H9 (cell line): ENCODE measurements at regions not wholly inside any gene's neighbourhood (a gene's known extent, or its start where the extent isn't known, plus 50 kb on each side); places are given as distances from the start of the nearest gene placed in this dataset.

Experiments
- DNase-seq: peaks from one replicate; pipeline ENCODE4 v3.0.0-alpha.2; 2017
- H2AFZ ChIP-seq: one replicate; pipeline ENCODE4 v1.6.1; 2013; ENCODE audit warnings: mild to moderate bottlenecking, low read length, control low read depth, moderate library complexity
- H2AK5ac ChIP-seq: 2 replicates; pipeline ENCODE4 v1.6.1; 2013; ENCODE audit warnings: low read length, control low read depth, mixed read lengths; ENCODE audit not compliant: insufficient read length
- H2BK120ac ChIP-seq: one replicate; pipeline ENCODE4 v1.6.1; 2013; ENCODE audit warnings: low read depth, mild to moderate bottlenecking, low read length, control low read depth, inconsistent platforms; ENCODE audit not compliant: poor library complexity, severe bottlenecking
- H2BK12ac ChIP-seq: 2 replicates; pipeline ENCODE4 v1.6.1; 2013; ENCODE audit warnings: low read length, control low read depth, mixed read lengths, low read depth; ENCODE audit not compliant: insufficient read length
- H2BK15ac ChIP-seq: 2 replicates; pipeline ENCODE4 v1.6.1; 2013; ENCODE audit warnings: low read depth, low read length, control low read depth
- H2BK20ac ChIP-seq: one replicate; pipeline ENCODE4 v1.6.1; 2013; ENCODE audit warnings: low read depth, mild to moderate bottlenecking, low read length, control low read depth, inconsistent platforms; ENCODE audit not compliant: poor library complexity, severe bottlenecking
- H2BK5ac ChIP-seq: 2 replicates; pipeline ENCODE4 v1.6.1; 2013; ENCODE audit warnings: low read length, control low read depth, mixed read lengths; ENCODE audit not compliant: insufficient read length
- H3K14ac ChIP-seq: 2 replicates; pipeline ENCODE4 v1.6.1; 2013; ENCODE audit warnings: low read length, control low read depth; ENCODE audit not compliant: insufficient read depth
- H3K18ac ChIP-seq: 2 replicates; pipeline ENCODE4 v1.6.1; 2013; ENCODE audit warnings: low read depth, mild to moderate bottlenecking, mixed read lengths, low read length, control low read depth; ENCODE audit not compliant: insufficient read length
- H3K23ac ChIP-seq: 2 replicates; pipeline ENCODE4 v1.6.1; 2013; ENCODE audit warnings: low read length, control low read depth, mixed read lengths, low read depth; ENCODE audit not compliant: insufficient read length
- H3K23me2 ChIP-seq: 2 replicates; pipeline ENCODE4 v1.6.1; 2013; ENCODE audit warnings: low read depth, mild to moderate bottlenecking, mixed read lengths, low read length, control low read depth; ENCODE audit not compliant: insufficient read length, poor library complexity, severe bottlenecking
- H3K27ac ChIP-seq: 2 replicates; pipeline ENCODE4 v1.5.1; 2013; ENCODE audit warnings: low read length, control low read depth, mixed read lengths, low read depth; ENCODE audit not compliant: insufficient read length
- H3K27me3 ChIP-seq: 2 replicates; pipeline ENCODE4 v1.6.1; 2013; ENCODE audit warnings: low read length, control low read depth, inconsistent platforms; ENCODE audit not compliant: insufficient read depth
- H3K4ac ChIP-seq: 2 replicates; pipeline ENCODE4 v1.6.1; 2013; ENCODE audit warnings: low read depth, mild to moderate bottlenecking, control low read depth, inconsistent platforms, low read length, moderate library complexity
- H3K4me1 ChIP-seq: 2 replicates; pipeline ENCODE4 v1.6.1; 2013; ENCODE audit warnings: low read length, control low read depth, inconsistent platforms; ENCODE audit not compliant: insufficient read depth
- H3K4me2 ChIP-seq: 2 replicates; pipeline ENCODE4 v1.6.1; 2013; ENCODE audit warnings: low read length, control low read depth, mixed read lengths; ENCODE audit not compliant: insufficient read length, insufficient read depth
- H3K56ac ChIP-seq: 2 replicates; pipeline ENCODE4 v1.6.1; 2013; ENCODE audit warnings: low read depth, mild to moderate bottlenecking, mixed read lengths, low read length, control low read depth; ENCODE audit not compliant: insufficient read length
- H3K79me1 ChIP-seq: 2 replicates; pipeline ENCODE4 v1.6.1; 2013; ENCODE audit warnings: low read depth, mild to moderate bottlenecking, moderate library complexity, low read length, control low read depth, inconsistent platforms; ENCODE audit not compliant: insufficient read depth, poor library complexity, severe bottlenecking
- H3K79me2 ChIP-seq: 2 replicates; pipeline ENCODE4 v1.6.1; 2013; ENCODE audit warnings: low read length, control low read depth, inconsistent platforms; ENCODE audit not compliant: insufficient read depth
- H3K9ac ChIP-seq: 2 replicates; pipeline ENCODE4 v1.6.1; 2013; ENCODE audit warnings: low read length, control low read depth, mixed read lengths; ENCODE audit not compliant: insufficient read length; ENCODE audit errors: extremely low read depth
- H3K9me3 ChIP-seq: one replicate; pipeline ENCODE4 v1.6.1; 2013; ENCODE audit warnings: low read depth, low read length, inconsistent platforms; ENCODE audit not compliant: control insufficient read depth
- H3T11ph ChIP-seq: one replicate; pipeline ENCODE4 v1.6.1; 2013; ENCODE audit warnings: mild to moderate bottlenecking, low read length, control low read depth, inconsistent platforms
- H4K20me1 ChIP-seq: one replicate; pipeline ENCODE4 v1.6.1; 2013; ENCODE audit not compliant: control insufficient read depth, insufficient read length, insufficient read depth
- H4K5ac ChIP-seq: 2 replicates; pipeline ENCODE4 v1.6.1; 2013; ENCODE audit warnings: low read depth, mild to moderate bottlenecking, mixed read lengths, low read length, control low read depth; ENCODE audit not compliant: insufficient read length
- H4K8ac ChIP-seq: replicated peaks from 2 replicates; pipeline ENCODE4 v1.6.1; 2013; ENCODE audit warnings: low read length, control low read depth, mixed read lengths, low read depth; ENCODE audit not compliant: insufficient read length
- H4K91ac ChIP-seq: 2 replicates; pipeline ENCODE4 v1.6.1; 2013; ENCODE audit warnings: low read depth, mild to moderate bottlenecking, moderate library complexity, mixed read lengths, low read length, control low read depth; ENCODE audit not compliant: insufficient read length
- H3K27ac Mint-ChIP-seq, 3 experiments: 2 replicates in 2 of 3; 3 replicates in 1 of 3; pipeline ENCODE4 v1.8.0; 2020 to 2021; ENCODE audit warnings: mixed read lengths in 3 of 3, mild to moderate bottlenecking in 1 of 3, moderate library complexity in 1 of 3
- H3K27me3 Mint-ChIP-seq: 2 replicates; pipeline ENCODE4 v1.8.0; 2021; ENCODE audit warnings: low read depth, mild to moderate bottlenecking, moderate library complexity, mixed read lengths
- H3K36me3 Mint-ChIP-seq, 3 experiments: 2 replicates in 2 of 3; 3 replicates in 1 of 3; pipeline ENCODE4 v1.8.0; 2020 to 2021; ENCODE audit warnings: low read depth in 3 of 3, mixed read lengths in 3 of 3; ENCODE audit not compliant: insufficient read depth in 1 of 3
- H3K4me1 Mint-ChIP-seq, 2 experiments: 2 replicates each; pipeline ENCODE4 v1.8.0; 2020; ENCODE audit warnings: mixed read lengths in 2 of 2
- H3K4me3 Mint-ChIP-seq, 2 experiments: 2 replicates in 1 of 2; 3 replicates in 1 of 2; pipeline ENCODE4 v1.8.0; 2020 to 2021; ENCODE audit warnings: mild to moderate bottlenecking in 2 of 2, mixed read lengths in 2 of 2, moderate library complexity in 1 of 2
- H3K9me3 Mint-ChIP-seq, 2 experiments: 2 replicates in 1 of 2; 3 replicates in 1 of 2; pipeline ENCODE4 v1.8.0; 2020; ENCODE audit warnings: mild to moderate bottlenecking in 2 of 2, mixed read lengths in 2 of 2, moderate library complexity in 1 of 2
- CTCF ChIP-seq: fragments of 200-600 bp; sonication (generic); conservative IDR thresholded peaks from 3 replicates; pipeline ENCODE4 v1.8.0; 2021; ENCODE audit warnings: antibody characterized with exemption, mild to moderate bottlenecking
- WGBS: extraction: QIAGEN DNeasy Blood & Tissue Kit; methylation state at CpG from one replicate; pipeline ENCODE4 v1.1.7; 2013; ENCODE audit warnings: missing lambda C conversion rate, low lambda C conversion rate, mixed read lengths; ENCODE audit not compliant: insufficient read length; ENCODE audit errors: extremely low coverage; 5-methylcytosine and 5-hydroxymethylcytosine counted together

DNA sequence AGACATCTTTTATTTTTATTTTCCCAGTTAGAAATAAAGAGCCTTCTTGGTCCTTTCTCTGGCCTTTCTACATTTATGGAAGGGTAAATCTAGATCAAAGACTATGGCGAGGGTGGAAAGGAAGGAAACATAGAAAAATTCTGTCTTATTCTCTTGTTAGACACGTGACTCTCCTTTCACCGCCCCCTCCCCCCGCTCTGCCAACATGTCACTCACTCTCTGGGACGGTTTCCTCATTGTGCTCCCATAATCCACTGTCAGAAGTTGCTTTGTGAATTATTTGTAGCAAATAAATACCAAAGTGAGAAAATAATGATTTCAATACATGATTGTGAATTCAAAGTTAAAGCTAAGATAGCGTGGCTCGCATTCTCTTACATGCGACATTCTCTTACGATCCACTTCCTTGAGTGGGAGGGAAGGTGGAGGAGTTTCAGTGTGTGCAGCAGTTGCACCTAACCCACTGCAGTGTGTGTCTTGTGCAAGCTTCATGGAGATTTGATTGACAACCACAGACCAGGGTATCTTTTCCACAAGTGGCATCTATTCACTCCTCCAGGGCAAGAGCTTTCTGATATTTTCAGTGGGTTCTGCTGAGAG lies 423.0 kb upstream of the KIF2A start:
- H4K91ac ChIP-seq: no peak overlapping the region
- no peaks in the 10 kb centered on the region for H3K9me3 Mint-ChIP-seq
- H3K14ac ChIP-seq: no peak overlapping the region
- H4K20me1 ChIP-seq: no peaks in the 10 kb centered on the region
- no peaks in the 10 kb centered on the region for H3K23me2 ChIP-seq
- no peak overlapping the region for H3K27ac ChIP-seq
- H2BK12ac ChIP-seq: no peak overlapping the region
- no peak overlapping the region for H2AK5ac ChIP-seq
- no peak overlapping the region for H3K4me3 Mint-ChIP-seq
- no peaks in the 10 kb centered on the region for H3K36me3 Mint-ChIP-seq
- no peak overlapping the region for H4K5ac ChIP-seq
- peaks cover 13% of the 10 kb centered on the region in 2 experiments for H3K4me1 Mint-ChIP-seq
- H3K23ac ChIP-seq: no peak overlapping the region
- H3K4me2 ChIP-seq: no peak overlapping the region
- H2AFZ ChIP-seq: no peak overlapping the region
- no CpG with 5 or more reads among the region's 9 CpGs for WGBS
- no peak overlapping the region for H2BK5ac ChIP-seq
- no peaks in the 10 kb centered on the region for H3K79me2 ChIP-seq
- H3K9ac ChIP-seq: no peak overlapping the region
- H3K56ac ChIP-seq: no peak overlapping the region
- no peaks in the 10 kb centered on the region for H3K9me3 ChIP-seq
- no peaks in the 10 kb centered on the region for H3K79me1 ChIP-seq
- no peak overlapping the region for H3K18ac ChIP-seq
- H3K27ac Mint-ChIP-seq: no peak overlapping the region
- H2BK15ac ChIP-seq: no peak overlapping the region
- no peak overlapping the region for H2BK20ac ChIP-seq
- H4K8ac ChIP-seq: no peak overlapping the region
- no peak overlapping the region for H2BK120ac ChIP-seq
- H3T11ph ChIP-seq: no peak overlapping the region
- H3K27me3 ChIP-seq: no peaks in the 10 kb centered on the region; the same call in 1 of the 2 replicates
- no peak for DNase-seq
- H3K4ac ChIP-seq: no peak overlapping the region
- no peak for TF ChIP-seq CTCF
- peaks cover 2% of the 10 kb centered on the region; the same call in 1 of the 2 replicates for H3K27me3 Mint-ChIP-seq
- H3K4me1 ChIP-seq: no peaks in the 10 kb centered on the region
